Endothelial cell of umbilical vein (primary cell): ENCODE measurements at regions not wholly inside any gene's neighbourhood (a gene's known extent, or its start where the extent isn't known, plus 50 kb on each side); places are given as distances from the start of the nearest gene placed in this dataset.

Experiments
- BruUV-seq: library from RNA; stranded (reverse); fragments of 400-500 nt; replicated peaks from 2 replicates; lab custom pipeline; 2021; lab: Mats Ljungman, UMichigan
- CTCF ChIA-PET: fragments of 300-600, 350-600 bp; sonication (Branson Sonifier 250); formaldehyde crosslinking; loops from one replicate; lab custom pipeline; 2021; ENCODE audit warnings: antibody characterized with exemption, inconsistent platforms; lab: Charles Lee
- POLR2A ChIA-PET: fragments of 300-600, 350-600 bp; sonication (Branson Sonifier 250); formaldehyde crosslinking; loops from one replicate; lab custom pipeline; 2021; ENCODE audit warnings: antibody characterized with exemption, inconsistent platforms; lab: Charles Lee
- DNase-seq: peaks from one replicate; pipeline ENCODE4 v3.0.0-alpha.2; 2011; ENCODE audit warnings: low read depth, low spot score
- FAIRE-seq: peaks from 2 replicates; lab custom pipeline; 2011; peaks lifted over from hg19 to GRCh38; lab: Jason Lieb, UNC
- H2AFZ ChIP-seq: 2 replicates; pipeline ENCODE4 v1.6.0; 2012; ENCODE audit warnings: low read depth, low read length, control low read depth, inconsistent platforms
- H3K27ac ChIP-seq: 2 replicates; pipeline ENCODE4 v1.5.1; 2011; ENCODE audit warnings: low read depth, mild to moderate bottlenecking, control low read depth, low read length, moderate library complexity; ENCODE audit not compliant: insufficient read depth
- H3K27me3 ChIP-seq, 2 experiments: 2 replicates each; pipeline versions ENCODE4 v1.6.0 to v1.6.1; 2011; ENCODE audit warnings: low read length in 2 of 2, mixed read lengths in 1 of 2; ENCODE audit not compliant: control insufficient read depth in 2 of 2, insufficient read depth in 2 of 2
- H3K36me3 ChIP-seq, 2 experiments: 2 replicates in 1 of 2; 3 replicates in 1 of 2; pipeline ENCODE4 v1.5.1; 2011; ENCODE audit warnings: low read length in 2 of 2, mild to moderate bottlenecking in 1 of 2, moderate library complexity in 1 of 2; ENCODE audit not compliant: control insufficient read depth in 2 of 2, insufficient read depth in 2 of 2; ENCODE audit errors: extremely low read depth in 1 of 2
- H3K4me1 ChIP-seq: 3 replicates; pipeline ENCODE4 v1.5.1; 2011; ENCODE audit warnings: mild to moderate bottlenecking, low read length; ENCODE audit not compliant: control insufficient read depth, insufficient read depth; ENCODE audit errors: extremely low read depth
- H3K4me2 ChIP-seq: 2 replicates; pipeline ENCODE4 v1.6.1; 2011; ENCODE audit warnings: low read length, control low read depth, mixed read lengths; ENCODE audit not compliant: insufficient read depth
- H3K4me3 ChIP-seq, 3 experiments: fragments of 200-600 bp in 1 of 3; sonication (generic), shearing (Covaris generic) in 1 of 3; replicated peaks in 1 of 3; 2 replicates each; pipeline ENCODE4 v1.5.1; 2011 to 2016; ENCODE audit warnings: control low read depth in 3 of 3, low read length in 3 of 3, mild to moderate bottlenecking in 2 of 3, inconsistent platforms in 1 of 3, low read depth in 1 of 3, moderate library complexity in 1 of 3; ENCODE audit not compliant: insufficient read depth in 1 of 3
- H3K79me2 ChIP-seq: 2 replicates; pipeline ENCODE4 v1.6.0; 2012; ENCODE audit warnings: low read length, inconsistent platforms; ENCODE audit not compliant: control insufficient read depth, insufficient read depth
- H3K9ac ChIP-seq: replicated peaks from 2 replicates; pipeline ENCODE3; 2011; ENCODE audit warnings: low read length, control low read depth; ENCODE audit not compliant: insufficient read depth; ENCODE audit errors: extremely low read depth
- H3K9me1 ChIP-seq: replicated peaks from 3 replicates; pipeline ENCODE4 v1.6.0; 2011; ENCODE audit warnings: mild to moderate bottlenecking, low read length; ENCODE audit not compliant: control insufficient read depth, insufficient read depth; ENCODE audit errors: extremely low read depth
- H3K9me3 ChIP-seq: replicated peaks from 2 replicates; pipeline ENCODE4 v1.5.1; 2012; ENCODE audit warnings: low read length, inconsistent platforms; ENCODE audit not compliant: control insufficient read depth, insufficient read depth
- H4K20me1 ChIP-seq: replicated peaks from 2 replicates; pipeline ENCODE3; 2011; ENCODE audit warnings: mild to moderate bottlenecking, low read length; ENCODE audit not compliant: control insufficient read depth, insufficient read depth; ENCODE audit errors: extremely low read depth
- CTCF ChIP-seq, 2 donors: IDR thresholded peaks; 1 replicate in 1 of 2; 2 replicates in 1 of 2; pipeline ENCODE4 v1.5.1; 2011; ENCODE audit warnings: low read length in 2 of 2, mild to moderate bottlenecking in 2 of 2, moderate library complexity in 2 of 2, control low read depth in 1 of 2, inconsistent platforms in 1 of 2, low read depth in 1 of 2; ENCODE audit not compliant: insufficient read depth in 1 of 2; ENCODE audit errors: extremely low read depth in 1 of 2
- EZH2 ChIP-seq: IDR thresholded peaks from 2 replicates; pipeline ENCODE4 v1.6.1; 2012; ENCODE audit warnings: borderline replicate concordance, low read depth, mild to moderate bottlenecking, moderate library complexity, low read length, inconsistent platforms; ENCODE audit not compliant: severe bottlenecking
- FOS ChIP-seq: IDR thresholded peaks from 2 replicates; pipeline ENCODE4 v1.6.1; 2011; ENCODE audit warnings: mild to moderate bottlenecking, low read length, moderate library complexity, borderline replicate concordance; ENCODE audit not compliant: insufficient read depth
- JUN ChIP-seq: IDR thresholded peaks from 2 replicates; pipeline ENCODE4 v1.6.1; 2011; ENCODE audit warnings: borderline replicate concordance, low read depth; ENCODE audit not compliant: insufficient read length, insufficient read depth
- MAX ChIP-seq: IDR thresholded peaks from 2 replicates; pipeline ENCODE4 v1.6.1; 2011; ENCODE audit not compliant: insufficient read depth, insufficient read length
- MYC ChIP-seq: IDR thresholded peaks from one replicate; pipeline ENCODE4 v1.6.1; 2011; ENCODE audit warnings: mild to moderate bottlenecking, low read depth, low read length
- POLR2A ChIP-seq: IDR thresholded peaks from 2 replicates; pipeline ENCODE4 v1.6.1; 2012; ENCODE audit warnings: low read depth, mild to moderate bottlenecking, control low read depth, low read length
- POLR2AphosphoS5 ChIP-seq: IDR thresholded peaks from 2 replicates; pipeline ENCODE4 v1.6.1; 2012; ENCODE audit warnings: low read depth, mild to moderate bottlenecking, control low read depth, low read length, moderate library complexity; ENCODE audit not compliant: insufficient read depth
- dilution Hi-C: fragments of 300-500 bp; cut with MboI; formaldehyde crosslinking; loops from one replicate; pipeline ENCODE4 v1.15.0; 2019; ENCODE audit warnings: low sequenced_read_pairs; ENCODE audit not compliant: extremely low pct_ligation_motif_present
- intact Hi-C: fragments of 100-400 bp; cut with micrococcal nuclease; formaldehyde crosslinking; loops from one replicate; pipeline ENCODE4 v1.10.0; 2022

GRCh38 chr2:16080516-16080915, 140.2 kb downstream of the MYCN start:
- H3K36me3 ChIP-seq, result no peaks in the 10 kb centered on the region
- H3K9ac ChIP-seq, result no peak overlapping the region
- FAIRE-seq, result no peak
- no peaks in the 10 kb centered on the region for H3K4me1 ChIP-seq
- H2AFZ ChIP-seq, result no peak overlapping the region
- CTCF ChIA-PET, result no interaction called here
- H4K20me1 ChIP-seq, result no peaks in the 10 kb centered on the region
- H3K9me3 ChIP-seq, result peaks cover 2% of the 10 kb centered on the region
- H3K9me1 ChIP-seq, result no peaks in the 10 kb centered on the region
- no peaks in the 10 kb centered on the region for H3K27me3 ChIP-seq
- POLR2A ChIA-PET, result no interaction called here
- no peak overlapping the region for H3K4me3 ChIP-seq
- H3K27ac ChIP-seq, result no peak overlapping the region
- dilution Hi-C loops, result no loop called here
- TF ChIP-seq POLR2A, result no peak
- no peak for TF ChIP-seq CTCF (IDR thresholded peaks at IDR 0.05; ENCODE audit: extremely low read depth in 1 of 2, insufficient read depth in 1 of 2, low read depth in 1 of 2, low read length in 2 of 2)
- TF ChIP-seq MYC, result no peak
- TF ChIP-seq JUN, result no peak
- no peak for TF ChIP-seq EZH2
- TF ChIP-seq FOS, result no peak
- TF ChIP-seq POLR2AphosphoS5, result no peak
- TF ChIP-seq MAX, result no peak
- intact Hi-C loops, result no loop called here
- no peak for DNase-seq
- H3K4me2 ChIP-seq, result no peak overlapping the region
- BruUV-seq, result no TSS peak
- H3K79me2 ChIP-seq, result no peaks in the 10 kb centered on the region
